Spleen (tissue), 11 donors: ENCODE measurements at regions not wholly inside any gene's neighbourhood (a gene's known extent, or its start where the extent isn't known, plus 50 kb on each side); places are given as distances from the start of the nearest gene placed in this dataset.

Source experiments
- DNase-seq: peaks from one replicate; pipeline ENCODE4 v3.0.0-alpha.2; 2020
- H3K27ac ChIP-seq, 8 donors: fragments of 200-600 bp; sonication (generic) in 7 of 8; 1 replicate in 4 of 8; 2 replicates in 4 of 8; pipeline versions ENCODE4 v1.5.0 to v1.8.0; 2016 to 2021; ENCODE audit warnings: inconsistent platforms in 4 of 8, mild to moderate bottlenecking in 4 of 8, moderate library complexity in 1 of 8
- H3K27me3 ChIP-seq, 7 donors: fragments of 200-600 bp; sonication (generic) in 6 of 7; replicated peaks in 1 of 7; 1 replicate in 4 of 7; 2 replicates in 3 of 7; pipeline versions ENCODE4 v1.5.0 to v1.8.0; 2016 to 2021; ENCODE audit warnings: inconsistent platforms in 3 of 7, mild to moderate bottlenecking in 1 of 7
- H3K36me3 ChIP-seq, 6 donors: fragments of 200-600 bp; sonication (generic) in 5 of 6; 1 replicate in 4 of 6; 2 replicates in 2 of 6; pipeline versions ENCODE4 v1.5.0 to v1.8.0; 2016 to 2021; ENCODE audit warnings: inconsistent platforms in 2 of 6
- H3K4me1 ChIP-seq, 6 donors: fragments of 200-600 bp; sonication (generic) in 5 of 6; 1 replicate in 3 of 6; 2 replicates in 3 of 6; pipeline versions ENCODE4 v1.5.0 to v1.8.0; 2016 to 2021; ENCODE audit warnings: inconsistent platforms in 3 of 6
- H3K4me3 ChIP-seq, 8 donors: fragments of 200-600 bp; sonication (generic) in 7 of 8; 1 replicate in 4 of 8; 2 replicates in 4 of 8; pipeline versions ENCODE4 v1.5.0 to v1.8.0; 2016 to 2021; ENCODE audit warnings: inconsistent platforms in 4 of 8, mild to moderate bottlenecking in 4 of 8, moderate library complexity in 2 of 8
- H3K9me3 ChIP-seq, 8 donors: fragments of 200-600 bp; sonication (generic) in 7 of 8; 1 replicate in 4 of 8; 2 replicates in 4 of 8; pipeline versions ENCODE4 v1.5.0 to v1.8.0; 2016 to 2021; ENCODE audit warnings: inconsistent platforms in 4 of 8
- CTCF ChIP-seq, 11 experiments: fragments of 200-600 bp in 7 of 11; fragments of 450-650 bp in 4 of 11; sonication (generic) in 4 of 11; IDR thresholded peaks in 8 of 11; conservative IDR thresholded peaks in 3 of 11; 1 replicate in 7 of 11; 2 replicates in 4 of 11; pipeline versions ENCODE4 v1.4.0 to v1.8.0; 2016 to 2021; ENCODE audit warnings: antibody characterized with exemption in 11 of 11, inconsistent platforms in 4 of 11, mild to moderate bottlenecking in 1 of 11
- POLR2A ChIP-seq, 3 donors: fragments of 450-650 bp; IDR thresholded peaks; one replicate each; pipeline ENCODE4 v1.5.1; 2017; ENCODE audit warnings: antibody characterized with exemption in 3 of 3, mild to moderate bottlenecking in 1 of 3
- POLR2AphosphoS5 ChIP-seq, 3 donors: sonication (generic); formaldehyde crosslinking; IDR thresholded peaks; one replicate each; pipeline ENCODE4 v1.5.1; 2017; ENCODE audit warnings: antibody characterized with exemption in 3 of 3
- whole genome bisulfite sequencing, 5 donors: extraction: QIAGEN DNeasy Blood & Tissue Kit in 3 of 5; methylation state at CpG; one replicate each; pipeline versions ENCODE4 v1.1.5 to v1.1.7; 2013 to 2018; 5-methylcytosine and 5-hydroxymethylcytosine counted together
- intact Hi-C: fragments of 100-400 bp; cut with DNase I; formaldehyde crosslinking; loops from one replicate; pipeline ENCODE4 v1.15.0; 2023; ENCODE audit warnings: low total_unique reads
- donor health status: healthy with polysubstance abuse.
- donor health status: DM: no; HTN: no; CAD: no; lungs with moderate emphysema.
- donor health status: DM: no; HTN: no; CAD: no.
- donor health status: Bipolar disorder and iron deficiency.
- donor health status: healthy.
- donor health status: DM: no; HTN: no; CAD: no.
- donor health status: DM: yes; HTN: yes; CAD: no.

DNA sequence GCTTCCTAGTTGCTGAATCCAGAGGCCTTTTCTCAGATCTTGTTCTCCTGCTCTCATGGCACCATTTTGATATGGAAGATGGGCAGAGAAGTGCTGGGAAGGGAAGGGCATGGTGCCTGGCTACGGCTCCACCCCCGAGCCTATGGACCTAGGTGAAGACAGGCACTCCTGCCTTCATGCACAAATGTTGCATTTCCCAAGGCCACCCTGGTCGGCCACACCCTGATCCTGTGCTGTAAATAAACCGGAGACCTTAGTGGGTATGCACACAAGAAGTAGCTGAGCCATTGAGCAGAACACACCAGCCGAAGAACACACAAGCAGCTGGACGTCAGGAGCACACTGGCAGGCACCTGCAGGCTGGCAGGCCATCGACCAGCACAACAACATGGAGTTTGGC is 261.6 kb downstream of the SHQ1 start:
- Histone ChIP-seq H3K4me1 (peaks cover 0 to 14% (median 10%) of the 10 kb centered on the region in 6 donors), H3K27ac (no peak overlapping the region), H3K4me3 (no peak overlapping the region), H3K9me3 (no peaks in the 10 kb centered on the region), H3K36me3 (no peaks in the 10 kb centered on the region), H3K27me3 (peaks cover 0 to 20% (median 0%) of the 10 kb centered on the region in 7 donors)
- intact Hi-C loops, result no loop called here
- 85 to 95% (median 88%) methylated on average over 7 of the region's 7 CpGs for WGBS, 5 donors
- no peak for DNase-seq
- TF ChIP-seq POLR2A (IDR thresholded peaks at IDR 0.05) (no peak), CTCF (IDR thresholded peaks at IDR 0.05 in 8 of 11, conservative IDR thresholded peaks at IDR 0.05 in 3 of 11) (no peak), POLR2AphosphoS5 (IDR thresholded peaks at IDR 0.05) (no peak)

DNA sequence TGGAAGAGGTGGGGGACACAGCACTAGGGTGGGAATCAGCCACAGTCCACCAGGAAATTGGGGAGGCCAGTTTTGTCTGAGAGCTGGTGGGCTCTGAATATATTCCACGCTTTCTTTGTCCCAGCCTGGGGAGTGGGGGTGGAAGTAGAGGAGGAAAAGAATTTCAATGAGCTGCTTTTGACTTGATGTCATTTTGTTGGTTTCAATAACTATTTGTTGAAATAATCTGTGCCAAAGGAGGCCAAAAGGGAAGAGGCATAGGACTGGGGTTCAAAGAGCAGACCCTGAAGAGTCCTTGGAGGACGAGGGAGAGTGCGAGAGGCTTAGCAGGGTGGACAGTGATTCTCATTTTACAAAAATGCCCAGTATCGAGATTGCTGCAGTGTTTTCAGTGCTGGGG is 262.3 kb downstream of the SHQ1 start:
- DNase-seq, result no peak
- Histone ChIP-seq H3K27me3 (peaks cover 0 to 20% (median 0%) of the 10 kb centered on the region in 7 donors), H3K9me3 (no peaks in the 10 kb centered on the region), H3K36me3 (no peaks in the 10 kb centered on the region), H3K27ac (no peak overlapping the region), H3K4me1 (peaks cover 0 to 15% (median 10%) of the 10 kb centered on the region in 6 donors), H3K4me3 (no peak overlapping the region)
- TF ChIP-seq POLR2AphosphoS5 (IDR thresholded peaks at IDR 0.05), result no peak
- TF ChIP-seq POLR2A (IDR thresholded peaks at IDR 0.05), result no peak
- TF ChIP-seq CTCF (IDR thresholded peaks at IDR 0.05 in 8 of 11, conservative IDR thresholded peaks at IDR 0.05 in 3 of 11), result no peak
- 85 to 91% (median 90%) methylated on average over 4 of the region's 4 CpGs for WGBS, 5 donors
- intact Hi-C loops, result no loop called here

- TF ChIP-seq POLR2A (IDR thresholded peaks at IDR 0.05) (no peak), POLR2AphosphoS5 (IDR thresholded peaks at IDR 0.05) (no peak), CTCF (IDR thresholded peaks at IDR 0.05 in 8 of 11, conservative IDR thresholded peaks at IDR 0.05 in 3 of 11) (no peak)
- no peak for DNase-seq
- H3K27ac ChIP-seq, result no peak overlapping the region
- no peaks in the 10 kb centered on the region for H3K36me3 ChIP-seq
- no peaks in the 10 kb centered on the region for H3K9me3 ChIP-seq
- H3K4me1 ChIP-seq, result peaks cover 0 to 15% (median 10%) of the 10 kb centered on the region in 6 donors
- no peak overlapping the region for H3K4me3 ChIP-seq
- H3K27me3 ChIP-seq, result peaks cover 0 to 30% (median 0%) of the 10 kb centered on the region in 7 donors
- 79 to 91% (median 87%) methylated on average over 2 of the region's 2 CpGs for WGBS, 5 donors
- intact Hi-C loops, result no loop called here
These were observed 264.0 kb downstream of the SHQ1 start for GRCh38 chr3:72584262-72584661.

GRCh38 chr3:72582963-72583362 is 265.3 kb downstream of the SHQ1 start:
- no peak for DNase-seq
- H3K27me3 ChIP-seq, result peaks cover 0 to 30% (median 0%) of the 10 kb centered on the region in 7 donors
- no peaks in the 10 kb centered on the region for H3K9me3 ChIP-seq
- WGBS, 5 donors, result 94 to 97% (median 96%) methylated on average over 7 of the region's 7 CpGs
- intact Hi-C loops, result no loop called here
- no peaks in the 10 kb centered on the region for H3K36me3 ChIP-seq
- H3K27ac ChIP-seq, result no peak overlapping the region
- H3K4me3 ChIP-seq, result no peak overlapping the region
- H3K4me1 ChIP-seq, result peaks cover 0 to 15% (median 10%) of the 10 kb centered on the region in 6 donors
- TF ChIP-seq CTCF (IDR thresholded peaks at IDR 0.05 in 8 of 11, conservative IDR thresholded peaks at IDR 0.05 in 3 of 11) (no peak), POLR2AphosphoS5 (IDR thresholded peaks at IDR 0.05) (no peak)
